ENCODE measurements at regions not wholly inside any gene's neighbourhood (a gene's known extent, or its start where the extent isn't known, plus 50 kb on each side); places are given as distances from the start of the nearest gene placed in this dataset.
"Not testable (repeated sequence)": the region's sequence is repeated elsewhere in the genome, so short reads cannot be mapped to it uniquely, and the experiment has no call there.

DNA sequence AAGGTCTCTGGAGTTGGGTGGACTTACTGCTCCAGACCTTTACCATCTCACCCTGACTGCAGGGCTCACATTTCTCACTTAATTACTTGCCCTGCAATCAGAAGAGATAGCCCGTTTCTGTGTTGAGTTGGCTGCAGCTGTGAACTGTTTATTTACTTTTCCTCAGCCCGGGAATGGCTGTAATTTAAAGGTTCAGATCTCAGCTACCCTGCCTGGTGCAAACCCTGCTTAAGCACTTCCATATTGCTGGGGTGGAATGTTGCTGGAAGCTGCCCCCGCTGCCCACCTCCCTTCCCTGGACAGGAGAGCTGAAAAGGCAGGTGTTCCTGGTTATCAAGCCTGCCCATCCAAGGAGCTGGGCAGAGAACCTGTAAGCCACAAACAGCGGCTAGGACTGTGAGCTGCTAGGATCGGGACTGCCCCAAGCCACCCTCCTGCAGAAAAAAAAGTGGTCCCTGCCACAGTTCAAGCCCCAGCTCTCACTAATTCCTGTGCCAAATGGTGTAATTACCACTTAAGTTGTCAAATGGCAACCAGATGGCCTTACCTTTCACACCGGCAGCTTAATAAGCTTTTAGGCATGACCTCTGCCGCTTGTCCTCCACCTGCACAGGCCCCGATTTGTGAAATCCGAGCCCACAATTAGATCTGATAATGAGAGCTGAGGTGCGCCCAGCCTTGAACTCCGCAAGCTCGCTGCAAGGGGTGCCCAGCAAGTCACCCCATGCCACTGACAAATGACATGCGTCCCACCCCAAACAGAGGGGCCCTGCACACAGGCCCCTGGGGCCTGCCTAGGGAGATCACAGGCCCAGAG is 269.8 kb downstream of the C16orf95 start:
- intact Hi-C loops (cut with DNase I, micrococcal nuclease), result no loop called here
- no peaks in the 10 kb centered on the region for H3K36me3 ChIP-seq (ENCODE audit: low read depth)
- TF ChIP-seq, protein P1, sequence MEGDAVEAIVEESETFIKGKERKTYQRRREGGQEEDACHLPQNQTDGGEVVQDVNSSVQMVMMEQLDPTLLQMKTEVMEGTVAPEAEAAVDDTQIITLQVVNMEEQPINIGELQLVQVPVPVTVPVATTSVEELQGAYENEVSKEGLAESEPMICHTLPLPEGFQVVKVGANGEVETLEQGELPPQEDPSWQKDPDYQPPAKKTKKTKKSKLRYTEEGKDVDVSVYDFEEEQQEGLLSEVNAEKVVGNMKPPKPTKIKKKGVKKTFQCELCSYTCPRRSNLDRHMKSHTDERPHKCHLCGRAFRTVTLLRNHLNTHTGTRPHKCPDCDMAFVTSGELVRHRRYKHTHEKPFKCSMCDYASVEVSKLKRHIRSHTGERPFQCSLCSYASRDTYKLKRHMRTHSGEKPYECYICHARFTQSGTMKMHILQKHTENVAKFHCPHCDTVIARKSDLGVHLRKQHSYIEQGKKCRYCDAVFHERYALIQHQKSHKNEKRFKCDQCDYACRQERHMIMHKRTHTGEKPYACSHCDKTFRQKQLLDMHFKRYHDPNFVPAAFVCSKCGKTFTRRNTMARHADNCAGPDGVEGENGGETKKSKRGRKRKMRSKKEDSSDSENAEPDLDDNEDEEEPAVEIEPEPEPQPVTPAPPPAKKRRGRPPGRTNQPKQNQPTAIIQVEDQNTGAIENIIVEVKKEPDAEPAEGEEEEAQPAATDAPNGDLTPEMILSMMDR (IDR thresholded peaks at IDR 0.05), result no peak
- no peak overlapping the region for H3K4me3 ChIP-seq
- no peaks in the 10 kb centered on the region for H3K9me3 ChIP-seq
- no peaks in the 10 kb centered on the region for H3K4me1 ChIP-seq (ENCODE audit: low read depth)
- DNase-seq (no peak), ATAC-seq (no peak)

DNA sequence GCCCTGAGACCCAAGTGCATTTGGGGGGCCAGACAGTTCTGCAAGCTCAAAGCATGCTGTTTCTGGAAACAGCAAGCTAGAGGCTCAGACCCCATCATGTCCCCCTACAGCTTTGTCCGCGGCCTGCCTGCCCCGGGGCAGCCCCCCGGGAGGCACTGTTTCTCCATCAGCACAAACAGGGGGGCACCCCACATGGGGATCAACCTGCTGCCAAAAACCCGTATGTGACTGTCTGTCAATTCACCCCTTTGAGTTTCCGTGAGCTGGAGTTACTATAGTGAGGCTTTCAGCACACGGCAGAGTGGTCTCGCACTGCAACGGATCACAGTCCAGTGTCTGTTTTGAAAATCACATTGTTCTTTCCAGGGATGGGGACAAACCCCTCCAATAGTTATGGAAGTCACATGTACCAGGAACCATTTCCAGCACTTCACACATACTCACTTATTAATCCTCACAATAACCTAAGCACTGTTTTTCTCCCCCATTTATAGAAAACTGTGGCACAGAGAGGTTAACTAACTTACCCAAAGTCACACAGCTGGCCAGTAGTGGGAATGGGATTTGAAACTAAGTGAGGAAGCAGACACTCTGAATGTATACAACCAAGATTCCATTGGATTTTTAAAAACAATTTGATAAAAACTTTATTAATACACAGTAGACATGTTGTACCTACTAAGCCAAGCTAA is 269.0 kb downstream of the C16orf95 start:
- H3K36me3 ChIP-seq (ENCODE audit: low read depth), result no peaks in the 10 kb centered on the region
- ATAC-seq (no peak), DNase-seq (no peak)
- TF ChIP-seq, protein P1 (IDR thresholded peaks at IDR 0.05), result no peak
- no peaks in the 10 kb centered on the region for H3K4me1 ChIP-seq (ENCODE audit: low read depth)
- no peak overlapping the region for H3K4me3 ChIP-seq
- H3K9me3 ChIP-seq, result no peaks in the 10 kb centered on the region
- intact Hi-C loops (cut with DNase I, micrococcal nuclease), result no loop called here

DNA sequence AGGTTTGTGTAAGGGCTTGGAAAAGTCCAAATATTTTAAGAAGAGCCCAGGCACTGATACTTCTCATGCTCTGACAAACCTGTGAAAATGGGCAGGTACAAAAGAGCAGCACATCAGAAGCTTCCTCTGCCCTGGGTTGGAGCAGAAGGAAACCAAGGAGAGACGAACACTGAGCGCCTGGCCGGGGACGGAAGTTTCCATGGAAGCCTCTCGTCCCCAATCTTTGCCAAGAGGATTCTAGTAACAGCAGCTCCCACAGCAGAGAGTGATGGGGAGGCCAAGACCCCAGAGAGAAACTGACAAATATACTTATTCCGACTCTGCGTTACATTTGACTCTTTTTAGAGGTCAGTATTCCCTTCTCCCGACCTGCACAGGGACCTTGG is 268.5 kb downstream of the C16orf95 start:
- no peak for ATAC-seq

DNA sequence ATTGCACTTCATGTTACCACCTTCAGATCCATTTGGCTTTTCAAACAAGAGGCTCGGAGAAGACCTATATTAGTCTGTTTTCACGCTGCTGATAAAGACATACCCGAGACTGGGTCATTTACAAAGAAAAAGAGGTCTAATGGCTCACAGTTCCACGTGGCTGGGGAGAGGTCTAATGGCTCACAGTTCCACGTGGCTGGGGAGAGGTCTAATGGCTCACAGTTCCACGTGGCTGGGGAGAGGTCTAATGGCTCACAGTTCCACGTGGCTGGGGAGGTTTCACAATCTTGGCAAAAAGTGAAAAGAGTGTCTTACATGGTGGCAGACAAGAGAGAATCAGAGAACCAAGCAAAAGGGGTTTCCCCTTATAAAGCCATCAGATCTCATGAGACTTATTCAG is 268.0 kb downstream of the C16orf95 start:
- intact Hi-C loops (cut with DNase I, micrococcal nuclease); H3K4me1 ChIP-seq (ENCODE audit: low read depth); H3K9me3 ChIP-seq; DNase-seq; H3K4me3 ChIP-seq; ATAC-seq; H3K36me3 ChIP-seq (ENCODE audit: low read depth): not testable (repeated sequence)

More for the DNA sequence above, 268.5 kb downstream of the C16orf95 start:
- H3K4me1 ChIP-seq (ENCODE audit: low read depth), result no peaks in the 10 kb centered on the region
- no peaks in the 10 kb centered on the region for H3K36me3 ChIP-seq (ENCODE audit: low read depth)
- intact Hi-C loops (cut with DNase I, micrococcal nuclease), result no loop called here
- no peaks in the 10 kb centered on the region for H3K9me3 ChIP-seq
- no peak overlapping the region for H3K4me3 ChIP-seq
- TF ChIP-seq, protein P1 (IDR thresholded peaks at IDR 0.05), result no peak
- no peak for DNase-seq

DNA sequence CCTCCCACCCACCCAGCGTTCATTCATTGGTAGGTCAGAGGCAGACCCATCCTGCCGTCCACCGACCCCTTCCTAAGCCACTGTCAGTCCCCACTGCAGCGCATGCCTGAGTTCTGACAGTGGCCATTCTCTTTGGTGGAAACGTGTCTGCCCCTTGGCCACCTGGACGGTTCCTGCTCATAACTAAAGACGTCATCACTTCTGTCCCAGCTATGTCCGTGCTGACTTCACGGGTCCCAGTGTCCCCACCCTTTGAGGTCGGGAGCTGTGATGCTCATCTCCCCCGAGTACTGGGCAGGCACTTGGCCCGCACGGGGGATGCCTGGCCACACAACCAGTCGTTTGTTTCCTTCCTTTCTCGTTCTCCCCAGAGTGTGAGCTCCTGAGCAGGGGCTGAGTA is 267.1 kb downstream of the C16orf95 start:
- no peaks in the 10 kb centered on the region for H3K9me3 ChIP-seq
- H3K36me3 ChIP-seq (ENCODE audit: low read depth), result no peaks in the 10 kb centered on the region
- TF ChIP-seq, protein P1 (IDR thresholded peaks at IDR 0.05), result no peak
- H3K4me3 ChIP-seq, result no peak overlapping the region
- H3K4me1 ChIP-seq (ENCODE audit: low read depth), result no peaks in the 10 kb centered on the region
- intact Hi-C loops (cut with DNase I, micrococcal nuclease), result no loop called here
- ATAC-seq (no peak), DNase-seq (no peak)

Data from mucosa of descending colon (tissue), 3 donors.